Fibroblast of lung (primary cell): ENCODE measurements at regions not wholly inside any gene's neighbourhood (a gene's known extent, or its start where the extent isn't known, plus 50 kb on each side); places are given as distances from the start of the nearest gene placed in this dataset.
"Not testable (repeated sequence)": the region's sequence is repeated elsewhere in the genome, so short reads cannot be mapped to it uniquely, and the experiment has no call there.

ENCODE experiments used
- CTCF ChIP-seq, 2 donors: IDR thresholded peaks in 1 of 2; conservative IDR thresholded peaks in 1 of 2; 1 replicate in 1 of 2; 2 replicates in 1 of 2; pipeline ENCODE4 v1.5.1; 2011 to 2012; ENCODE audit warnings: low read length in 2 of 2, control low read depth in 1 of 2, inconsistent platforms in 1 of 2, low read depth in 1 of 2, mild to moderate bottlenecking in 1 of 2
- EZH2 ChIP-seq: IDR thresholded peaks from 2 replicates; pipeline ENCODE4 v1.5.1; 2012; ENCODE audit warnings: low read length, control low read depth, mild to moderate bottlenecking; ENCODE audit errors: missing control alignments

- not testable (repeated sequence) for TF ChIP-seq EZH2; CTCF (conservative IDR thresholded peaks at IDR 0.05 in 1 of 2, IDR thresholded peaks at IDR 0.05 in 1 of 2; ENCODE audit: low read depth in 1 of 2, low read length in 2 of 2)
These were observed 601.9 kb downstream of the RPIA start for GRCh38 chr2:89293399-89293798.
